ENCODE measurements at regions not wholly inside any gene's neighbourhood (a gene's known extent, or its start where the extent isn't known, plus 50 kb on each side); places are given as distances from the start of the nearest gene placed in this dataset.

GRCh38 chr4:53713767-53714166, 122.5 kb upstream of the LNX1 start:
- TF ChIP-seq CTCF (conservative IDR thresholded peaks at IDR 0.05 in 1 of 2, IDR thresholded peaks at IDR 0.05 in 1 of 2; ENCODE audit: extremely low read depth in 1 of 2, insufficient read depth in 1 of 2, low read depth in 1 of 2, low read length in 2 of 2) = no peak
- no peak for TF ChIP-seq EZH2 (IDR thresholded peaks at IDR 0.05; ENCODE audit: borderline replicate concordance, low read length)

All from mammary epithelial cell (primary cell).